Gastroesophageal sphincter (tissue), 3 donors: ENCODE measurements at regions not wholly inside any gene's neighbourhood (a gene's known extent, or its start where the extent isn't known, plus 50 kb on each side); places are given as distances from the start of the nearest gene placed in this dataset.

Experiments
- CTCF ChIP-seq, 4 experiments: fragments of 200-600 bp in 2 of 4; fragments of 450-650 bp in 2 of 4; sonication (generic) in 1 of 4; IDR thresholded peaks; one replicate each; pipeline ENCODE4 v1.5.1; 2017 to 2019; ENCODE audit warnings: antibody characterized with exemption in 4 of 4, mild to moderate bottlenecking in 2 of 4, moderate library complexity in 2 of 4
- EP300 ChIP-seq: sonication (generic); formaldehyde crosslinking; IDR thresholded peaks from one replicate; pipeline ENCODE4 v1.6.1; 2017; ENCODE audit warnings: antibody characterized with exemption, mild to moderate bottlenecking
- POLR2A ChIP-seq, 2 donors: fragments of 450-650 bp; IDR thresholded peaks; one replicate each; pipeline ENCODE4 v1.6.1; 2017; ENCODE audit warnings: antibody characterized with exemption in 2 of 2, mild to moderate bottlenecking in 2 of 2, moderate library complexity in 1 of 2

GRCh38 chr22:49593509-49593908, 234.2 kb downstream of the BRD1 start:
- TF ChIP-seq CTCF (IDR thresholded peaks at IDR 0.05) (no peak), EP300 (no peak), POLR2A (IDR thresholded peaks at IDR 0.05) (no peak)
